ENCODE measurements at regions not wholly inside any gene's neighbourhood (a gene's known extent, or its start where the extent isn't known, plus 50 kb on each side); places are given as distances from the start of the nearest gene placed in this dataset.

DNA sequence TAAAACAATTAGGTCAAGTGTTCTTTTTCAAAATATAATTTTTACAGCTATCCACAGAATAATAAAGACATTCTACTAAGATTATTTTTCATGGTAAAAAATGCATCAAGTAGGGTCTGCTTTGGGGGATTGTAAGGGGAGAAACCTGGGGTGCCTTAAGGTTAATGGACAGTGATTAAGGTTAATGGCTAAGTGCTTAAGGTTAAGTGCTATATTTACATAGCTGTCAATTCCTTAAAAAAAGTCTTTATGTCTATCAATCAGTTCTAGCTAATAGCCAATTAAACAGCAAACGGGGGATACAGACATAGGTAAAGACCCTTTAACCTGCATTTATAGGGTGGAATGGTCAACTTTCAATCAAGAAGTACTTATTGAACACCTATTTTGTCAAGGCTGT is 284.5 kb upstream of the SEMA3A start:
- TF ChIP-seq, protein P1, sequence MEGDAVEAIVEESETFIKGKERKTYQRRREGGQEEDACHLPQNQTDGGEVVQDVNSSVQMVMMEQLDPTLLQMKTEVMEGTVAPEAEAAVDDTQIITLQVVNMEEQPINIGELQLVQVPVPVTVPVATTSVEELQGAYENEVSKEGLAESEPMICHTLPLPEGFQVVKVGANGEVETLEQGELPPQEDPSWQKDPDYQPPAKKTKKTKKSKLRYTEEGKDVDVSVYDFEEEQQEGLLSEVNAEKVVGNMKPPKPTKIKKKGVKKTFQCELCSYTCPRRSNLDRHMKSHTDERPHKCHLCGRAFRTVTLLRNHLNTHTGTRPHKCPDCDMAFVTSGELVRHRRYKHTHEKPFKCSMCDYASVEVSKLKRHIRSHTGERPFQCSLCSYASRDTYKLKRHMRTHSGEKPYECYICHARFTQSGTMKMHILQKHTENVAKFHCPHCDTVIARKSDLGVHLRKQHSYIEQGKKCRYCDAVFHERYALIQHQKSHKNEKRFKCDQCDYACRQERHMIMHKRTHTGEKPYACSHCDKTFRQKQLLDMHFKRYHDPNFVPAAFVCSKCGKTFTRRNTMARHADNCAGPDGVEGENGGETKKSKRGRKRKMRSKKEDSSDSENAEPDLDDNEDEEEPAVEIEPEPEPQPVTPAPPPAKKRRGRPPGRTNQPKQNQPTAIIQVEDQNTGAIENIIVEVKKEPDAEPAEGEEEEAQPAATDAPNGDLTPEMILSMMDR (conservative IDR thresholded peaks at IDR 0.05; ENCODE audit: low read length), result no peak
- TF ChIP-seq EZH2phosphoT487 (IDR thresholded peaks at IDR 0.05; ENCODE audit: borderline replicate concordance, low read depth, low read length), result no peak
